GM12878 (cell line): ENCODE measurements at regions not wholly inside any gene's neighbourhood (a gene's known extent, or its start where the extent isn't known, plus 50 kb on each side); places are given as distances from the start of the nearest gene placed in this dataset.
"Not testable (repeated sequence)": the region's sequence is repeated elsewhere in the genome, so short reads cannot be mapped to it uniquely, and the experiment has no call there.

Experiments used
- ATAC-seq: fragments of 200-7000 bp; cut with Tn5 transposase; 3 replicates; pipeline ENCODE4 v1.9.1; 2020; ENCODE audit warnings: mild to moderate bottlenecking, moderate library complexity
- BruUV-seq: library from RNA; stranded (reverse); fragments of 400-500 nt; replicated peaks from 2 replicates; lab custom pipeline; 2021; lab: Mats Ljungman, UMichigan
- CTCF ChIA-PET: fragments of 300-600 bp; sonication (Branson Sonifier 250); formaldehyde crosslinking; extraction: SDS; loops from one replicate; lab custom pipeline; 2021; ENCODE audit warnings: inconsistent platforms; lab: Yijun Ruan, JAX
- POLR2A ChIA-PET: fragments of 350-600 bp; formaldehyde crosslinking; extraction: SDS; loops from one replicate; lab custom pipeline; 2021; ENCODE audit warnings: inconsistent platforms; lab: Charles Lee
- RAD21 ChIA-PET: fragments of 300-600 bp; sonication (Branson Sonifier 250); formaldehyde crosslinking; loops from one replicate; lab custom pipeline; 2023; ENCODE audit warnings: antibody characterized with exemption; ENCODE audit not compliant: unreplicated experiment; lab: Charles Lee
- SMC1A ChIA-PET: fragments of 300-600 bp; sonication (Branson Sonifier 250); formaldehyde crosslinking; loops from one replicate; lab custom pipeline; 2023; ENCODE audit not compliant: unreplicated experiment, uncharacterized antibody; lab: Charles Lee
- DNase-seq: peaks from one replicate; pipeline ENCODE4 v3.0.0-alpha.2; 2011; ENCODE audit warnings: low read depth, low spot score
- FAIRE-seq: peaks from 3 replicates; lab custom pipeline; 2011; peaks lifted over from hg19 to GRCh38; lab: Jason Lieb, UNC
- H2AFZ ChIP-seq: 2 replicates; pipeline ENCODE4 v1.6.0; 2011; ENCODE audit warnings: low read depth, low read length, control low read depth; ENCODE audit not compliant: control insufficient read depth
- H3K27ac ChIP-seq: 2 replicates; pipeline ENCODE4 v1.5.1; 2011; ENCODE audit warnings: control low read depth; ENCODE audit not compliant: control insufficient read depth, insufficient read depth
- H3K27me3 ChIP-seq, 2 experiments: replicated peaks in 1 of 2; 2 replicates each; pipeline versions ENCODE4 v1.6.0 to v1.6.1; 2011; ENCODE audit warnings: low read length in 1 of 2; ENCODE audit not compliant: control insufficient read depth in 2 of 2, insufficient read depth in 2 of 2
- H3K36me3 ChIP-seq, 2 experiments: 2 replicates each; pipeline ENCODE4 v1.5.1; 2011; ENCODE audit warnings: low read length in 1 of 2; ENCODE audit not compliant: control insufficient read depth in 2 of 2, insufficient read depth in 2 of 2
- H3K4me1 ChIP-seq: 2 replicates; pipeline ENCODE4 v1.6.1; 2011; ENCODE audit warnings: mild to moderate bottlenecking, low read length, moderate library complexity, mixed read lengths; ENCODE audit not compliant: control insufficient read depth, insufficient read depth
- H3K4me2 ChIP-seq: 2 replicates; pipeline ENCODE4 v1.6.0; 2011; ENCODE audit warnings: control low read depth; ENCODE audit not compliant: control insufficient read depth, insufficient read depth
- H3K4me3 ChIP-seq: fragments of 200-600 bp; sonication (generic); 2 replicates; pipeline ENCODE4 v1.5.1; 2016
- H3K79me2 ChIP-seq: 2 replicates; pipeline ENCODE4 v1.6.0; 2011; ENCODE audit warnings: low read length; ENCODE audit not compliant: control insufficient read depth, insufficient read depth
- H3K9ac ChIP-seq: 2 replicates; pipeline ENCODE4 v1.8.0; 2011; ENCODE audit warnings: low read length, control low read depth, mixed read lengths; ENCODE audit not compliant: control insufficient read depth, insufficient read depth
- H3K9me3 ChIP-seq: replicated peaks from 3 replicates; pipeline ENCODE4 v1.5.1; 2011; ENCODE audit warnings: mild to moderate bottlenecking, low read length; ENCODE audit not compliant: control insufficient read depth, insufficient read depth
- H4K20me1 ChIP-seq: 2 replicates; pipeline ENCODE4 v1.6.0; 2011; ENCODE audit not compliant: control insufficient read depth, insufficient read depth
- BRCA1 ChIP-seq: IDR thresholded peaks from 2 replicates; pipeline ENCODE4 v1.6.1; 2011; ENCODE audit warnings: low read depth, low read length, improper control_type of control experiment
- DPF2 ChIP-seq: fragments of 450-650 bp; IDR thresholded peaks from 2 replicates; pipeline ENCODE4 v1.6.1; 2017; ENCODE audit warnings: mild to moderate bottlenecking
- GATAD2B ChIP-seq: fragments of 450-650 bp; conservative IDR thresholded peaks from 2 replicates; pipeline ENCODE4 v1.6.1; 2017; ENCODE audit warnings: low read depth, mild to moderate bottlenecking, moderate library complexity
- MTA2 ChIP-seq: fragments of 450-650 bp; IDR thresholded peaks from 2 replicates; pipeline ENCODE4 v1.6.1; 2016; ENCODE audit warnings: low read depth, mild to moderate bottlenecking, moderate library complexity
- MXI1 ChIP-seq: fragments of 150-350 bp; IDR thresholded peaks from 2 replicates; pipeline ENCODE4 v1.6.1; 2011; ENCODE audit warnings: low read depth, mild to moderate bottlenecking, inconsistent platforms, low read length, improper control_type of control experiment
- NBN ChIP-seq: fragments of 450-650 bp; IDR thresholded peaks from 2 replicates; pipeline ENCODE4 v1.6.1; 2016
- NFYB ChIP-seq: IDR thresholded peaks from 2 replicates; pipeline ENCODE4 v1.6.1; 2011; ENCODE audit warnings: low read depth, mild to moderate bottlenecking, low read length, improper control_type of control experiment, moderate library complexity; ENCODE audit not compliant: insufficient read depth
- PKNOX1 ChIP-seq: fragments of 450-650 bp; IDR thresholded peaks from 2 replicates; pipeline ENCODE4 v1.6.1; 2016; ENCODE audit warnings: mild to moderate bottlenecking
- SMAD5 ChIP-seq: IDR thresholded peaks from 2 replicates; pipeline ENCODE4 v1.6.1; 2016; ENCODE audit warnings: antibody characterized with exemption, low read depth
- TCF12 ChIP-seq: IDR thresholded peaks from 2 replicates; pipeline ENCODE4 v1.6.1; 2011; ENCODE audit warnings: low read depth, mild to moderate bottlenecking, low read length
- TCF3 ChIP-seq: IDR thresholded peaks from 2 replicates; pipeline ENCODE4 v1.6.1; 2012; ENCODE audit warnings: low read depth, mild to moderate bottlenecking, low read length, borderline replicate concordance; ENCODE audit not compliant: insufficient read depth
- TCF7 ChIP-seq: IDR thresholded peaks from 2 replicates; pipeline ENCODE4 v1.6.1; 2014; ENCODE audit warnings: antibody characterized with exemption, borderline replicate concordance
- ZBTB4 ChIP-seq: fragments of 450-650 bp; formaldehyde crosslinking; IDR thresholded peaks from 2 replicates; pipeline ENCODE4 v1.4.0; 2022; ENCODE audit warnings: mild to moderate bottlenecking, moderate library complexity
- ZNF274 ChIP-seq: IDR thresholded peaks from one replicate; pipeline ENCODE4 v1.8.0; 2011; ENCODE audit not compliant: insufficient read length, insufficient read depth
- WGBS: methylation state at CpG from one replicate; pipeline ENCODE4 v1.1.6; 2016; ENCODE audit warnings: low lambda C conversion rate; ENCODE audit not compliant: insufficient replicate concordance, insufficient coverage; ENCODE audit errors: missing lambda C conversion rate; 5-methylcytosine and 5-hydroxymethylcytosine counted together
- in situ Hi-C: fragments of 300-500 bp; cut with MboI; formaldehyde crosslinking; loops from 9 replicates; pipeline ENCODE4 v1.14.3; 2018; ENCODE audit warnings: mixed read lengths
- intact Hi-C: fragments of 100-400 bp; cut with micrococcal nuclease; formaldehyde crosslinking; loops from one replicate; pipeline ENCODE4 v1.14.2; 2022; ENCODE audit not compliant: unreplicated experiment

- SMC1A ChIA-PET = no interaction called here
- intact Hi-C loops = no loop called here
- CTCF ChIA-PET = no interaction called here
- Histone ChIP-seq H3K4me2 (no peak overlapping the region), H3K36me3 (no peaks in the 10 kb centered on the region), H4K20me1 (no peaks in the 10 kb centered on the region), H3K4me1 (no peaks in the 10 kb centered on the region), H2AFZ (no peak overlapping the region), H3K9ac (no peak overlapping the region), H3K4me3 (no peak overlapping the region), H3K79me2 (no peaks in the 10 kb centered on the region), H3K27ac (no peak overlapping the region), H3K27me3 (no peaks in the 10 kb centered on the region), H3K9me3 (no peaks in the 10 kb centered on the region; the same call in 2 of the 3 replicates)
- no peak for FAIRE-seq
- BruUV-seq = no TSS peak
- TF ChIP-seq TCF7 (no peak), MXI1 (no peak), SMAD5 (no peak), BRCA1 (no peak), NBN (no peak), DPF2 (no peak), TCF3 (no peak), PKNOX1 (no peak), ZBTB4 (CRISPR knock-in tag) (no peak), TCF12 (no peak), NFYB (no peak), MTA2 (no peak), GATAD2B (no peak), ZNF274 (no peak)
- POLR2A ChIA-PET = no interaction called here
- WGBS = 19% methylated on average over 6 of the region's 6 CpGs
- RAD21 ChIA-PET = no interaction called here
- in situ Hi-C loops = no loop called here
- DNase-seq = no peak
- ATAC-seq = no peak
Measured at GRCh38 chrX:114046695-114047279, 537.1 kb upstream of the HTR2C start.

- RAD21 ChIA-PET = not testable (repeated sequence)
Measured at GRCh38 chrX:114041470-114041869, 542.4 kb upstream of the HTR2C start.

More at GRCh38 chrX:114041470-114041869, 542.4 kb upstream of the HTR2C start:
- H3K27me3 ChIP-seq, H3K4me2 ChIP-seq, intact Hi-C loops, ATAC-seq, H3K36me3 ChIP-seq, H3K9ac ChIP-seq, POLR2A ChIA-PET, BruUV-seq, H4K20me1 ChIP-seq, H3K4me3 ChIP-seq, in situ Hi-C loops, CTCF ChIA-PET, H3K27ac ChIP-seq, FAIRE-seq, SMC1A ChIA-PET, H3K9me3 ChIP-seq, H3K4me1 ChIP-seq, DNase-seq, H2AFZ ChIP-seq, H3K79me2 ChIP-seq: not testable (repeated sequence)
- 20% methylated on average over 8 of the region's 8 CpGs for WGBS
